ENCODE measurements at regions not wholly inside any gene's neighbourhood (a gene's known extent, or its start where the extent isn't known, plus 50 kb on each side); places are given as distances from the start of the nearest gene placed in this dataset.

- no peaks in the 10 kb centered on the region for H3K27me3 ChIP-seq (ENCODE audit: control insufficient read depth, extremely low read depth, insufficient read depth, low read length)
- dilution Hi-C loops (cut with MboI; ENCODE audit: extremely low pct_ligation_motif_present, low sequenced_read_pairs): no loop called here
- FAIRE-seq (no peak), DNase-seq (ENCODE audit: low read depth, low spot score) (no peak)
- no peaks in the 10 kb centered on the region for H3K9me3 ChIP-seq (ENCODE audit: control insufficient read depth, low read depth, low read length)
- no peak overlapping the region for H3K9ac ChIP-seq (ENCODE audit: control insufficient read depth, extremely low read depth, insufficient read depth, low read length)
- no peak overlapping the region for H3K4me2 ChIP-seq (ENCODE audit: control insufficient read depth, extremely low read depth, insufficient read depth, low read depth, low read length)
- no peak overlapping the region for H3K27ac ChIP-seq (ENCODE audit: control insufficient read depth, insufficient read depth, low read length)
- no peaks in the 10 kb centered on the region for H3K4me1 ChIP-seq (ENCODE audit: control insufficient read depth, extremely low read depth, insufficient read depth, low read length)
- no peak overlapping the region for H3K4me3 ChIP-seq (ENCODE audit: control insufficient read depth in 2 of 3, extremely low read depth in 1 of 3, insufficient read depth in 2 of 3, low read depth in 1 of 3, low read length in 3 of 3)
- H3K36me3 ChIP-seq (ENCODE audit: control insufficient read depth in 2 of 2, extremely low read depth in 1 of 2, insufficient read depth in 2 of 2, low read length in 2 of 2): no peaks in the 10 kb centered on the region
- no peak for TF ChIP-seq CTCF (optimal IDR thresholded peaks at IDR 0.05 in 1 of 3, IDR thresholded peaks at IDR 0.05 in 1 of 3, conservative IDR thresholded peaks at IDR 0.05 in 1 of 3; ENCODE audit: extremely low read depth in 1 of 3, insufficient read depth in 2 of 3, low read length in 3 of 3)
- TF ChIP-seq EZH2 (IDR thresholded peaks at IDR 0.05; ENCODE audit: low read length): no peak
- H2AFZ ChIP-seq (ENCODE audit: control insufficient read depth, low read length): no peak overlapping the region
- H3K79me2 ChIP-seq (ENCODE audit: control insufficient read depth, insufficient read depth, low read length): no peaks in the 10 kb centered on the region
- no peaks in the 10 kb centered on the region for H4K20me1 ChIP-seq (ENCODE audit: control insufficient read depth, extremely low read depth, insufficient read depth, low read length)
- H3K9me1 ChIP-seq (ENCODE audit: control insufficient read depth, extremely low read depth, insufficient read depth, low read length): no peaks in the 10 kb centered on the region
Observed at GRCh38 chr10:9621216-9621615, 1396.5 kb upstream of the CELF2 start.

- FAIRE-seq (no peak), DNase-seq (ENCODE audit: low read depth, low spot score) (no peak)
- H3K36me3 ChIP-seq (ENCODE audit: control insufficient read depth in 2 of 2, extremely low read depth in 1 of 2, insufficient read depth in 2 of 2, low read length in 2 of 2): no peaks in the 10 kb centered on the region
- H3K9ac ChIP-seq (ENCODE audit: control insufficient read depth, extremely low read depth, insufficient read depth, low read length): no peak overlapping the region
- no peaks in the 10 kb centered on the region for H4K20me1 ChIP-seq (ENCODE audit: control insufficient read depth, extremely low read depth, insufficient read depth, low read length)
- H3K9me3 ChIP-seq (ENCODE audit: control insufficient read depth, low read depth, low read length): no peaks in the 10 kb centered on the region
- no peaks in the 10 kb centered on the region for H3K79me2 ChIP-seq (ENCODE audit: control insufficient read depth, insufficient read depth, low read length)
- H3K4me2 ChIP-seq (ENCODE audit: control insufficient read depth, extremely low read depth, insufficient read depth, low read depth, low read length): no peak overlapping the region
- no peak for TF ChIP-seq EZH2 (IDR thresholded peaks at IDR 0.05; ENCODE audit: low read length)
- TF ChIP-seq CTCF (optimal IDR thresholded peaks at IDR 0.05 in 1 of 3, IDR thresholded peaks at IDR 0.05 in 1 of 3, conservative IDR thresholded peaks at IDR 0.05 in 1 of 3; ENCODE audit: extremely low read depth in 1 of 3, insufficient read depth in 2 of 3, low read length in 3 of 3): no peak
- no peaks in the 10 kb centered on the region for H3K4me1 ChIP-seq (ENCODE audit: control insufficient read depth, extremely low read depth, insufficient read depth, low read length)
- H3K9me1 ChIP-seq (ENCODE audit: control insufficient read depth, extremely low read depth, insufficient read depth, low read length): no peaks in the 10 kb centered on the region
- dilution Hi-C loops (cut with MboI; ENCODE audit: extremely low pct_ligation_motif_present, low sequenced_read_pairs): no loop called here
- no peak overlapping the region for H2AFZ ChIP-seq (ENCODE audit: control insufficient read depth, low read length)
- no peak overlapping the region for H3K4me3 ChIP-seq (ENCODE audit: control insufficient read depth in 2 of 3, extremely low read depth in 1 of 3, insufficient read depth in 2 of 3, low read depth in 1 of 3, low read length in 3 of 3)
- H3K27me3 ChIP-seq (ENCODE audit: control insufficient read depth, extremely low read depth, insufficient read depth, low read length): no peaks in the 10 kb centered on the region
- no peak overlapping the region for H3K27ac ChIP-seq (ENCODE audit: control insufficient read depth, insufficient read depth, low read length)
Observed at GRCh38 chr10:9625304-9625703, 1392.4 kb upstream of the CELF2 start.
